K562 (cell line): ENCODE measurements at regions not wholly inside any gene's neighbourhood (a gene's known extent, or its start where the extent isn't known, plus 50 kb on each side); places are given as distances from the start of the nearest gene placed in this dataset.

Experiments
- ATAC-seq: fragments of 200-7000 bp; cut with Tn5 transposase; 3 replicates; pipeline ENCODE4 v1.9.1; 2020; ENCODE audit warnings: moderate library complexity
- BruUV-seq: library from RNA; stranded (reverse); fragments of 400-500 nt; replicated peaks from 2 replicates; lab custom pipeline; 2021; lab: Mats Ljungman, UMichigan
- CTCF ChIA-PET: fragments of 300-600 bp; formaldehyde crosslinking; extraction: SDS; loops from one replicate; lab custom pipeline; 2021; ENCODE audit warnings: low intra/inter-chr PET ratio; lab: Yijun Ruan, JAX
- POLR2A ChIA-PET: fragments of 300-600, 350-650 bp; sonication (Branson Sonifier 250); formaldehyde crosslinking; extraction: SDS; loops from one replicate; lab custom pipeline; 2021; ENCODE audit warnings: antibody characterized with exemption, inconsistent platforms; lab: Yijun Ruan, JAX
- DNase-seq, 4 experiments: peaks; one replicate each; pipeline versions ENCODE4 v3.0.0 to v3.0.0-alpha.2; 2011 to 2018; ENCODE audit warnings: low spot score in 3 of 4, mixed read lengths in 3 of 4; ENCODE audit errors: extremely low read depth in 1 of 4
- FAIRE-seq: peaks from 2 replicates; lab custom pipeline; 2011; peaks lifted over from hg19 to GRCh38; lab: Jason Lieb, UNC
- H2AFZ ChIP-seq: 2 replicates; pipeline ENCODE4 v1.6.0; 2011; ENCODE audit warnings: low read depth, low read length, control low read depth, inconsistent platforms
- H3K27ac ChIP-seq: fragments of 200-600 bp; 3 replicates; pipeline ENCODE4 v1.8.0; 2011; ENCODE audit warnings: low read depth, mild to moderate bottlenecking, control low read depth, inconsistent platforms, low read length, moderate library complexity, mixed read lengths; ENCODE audit errors: extremely low read depth
- H3K27me3 ChIP-seq, 2 experiments: fragments of 300-600 bp in 1 of 2; 2 replicates in 1 of 2; 3 replicates in 1 of 2; pipeline versions ENCODE4 v1.6.0 to v1.8.0; 2011; ENCODE audit warnings: inconsistent platforms in 2 of 2, low read length in 2 of 2, mild to moderate bottlenecking in 1 of 2, mixed read lengths in 1 of 2, moderate library complexity in 1 of 2; ENCODE audit not compliant: control insufficient read depth in 2 of 2, insufficient read depth in 2 of 2
- H3K36me3 ChIP-seq: fragments of 300-600 bp; 3 replicates; pipeline ENCODE4 v1.8.0; 2011; ENCODE audit warnings: mild to moderate bottlenecking, low read length, inconsistent platforms; ENCODE audit not compliant: control insufficient read depth, insufficient read depth
- H3K4me1 ChIP-seq, 2 experiments: fragments of 200-600 bp in 1 of 2; replicated peaks in 1 of 2; 2 replicates in 1 of 2; 3 replicates in 1 of 2; pipeline versions ENCODE4 v1.5.1 to v1.8.0; 2011; ENCODE audit warnings: inconsistent platforms in 2 of 2, low read length in 2 of 2, mild to moderate bottlenecking in 1 of 2, mixed read lengths in 1 of 2, moderate library complexity in 1 of 2; ENCODE audit not compliant: control insufficient read depth in 2 of 2, insufficient read depth in 2 of 2
- H3K4me2 ChIP-seq: 2 replicates; pipeline ENCODE4 v1.6.1; 2011; ENCODE audit warnings: low read length, control low read depth, inconsistent platforms, mixed read lengths; ENCODE audit not compliant: insufficient read depth
- H3K4me3 ChIP-seq: fragments of 200-600 bp; sonication (generic), shearing (Covaris generic); 2 replicates; pipeline ENCODE4 v1.5.1; 2016; ENCODE audit warnings: control low read depth, inconsistent platforms
- H3K79me2 ChIP-seq: fragments of 200-600 bp; 3 replicates; pipeline ENCODE4 v1.8.0; 2011; ENCODE audit warnings: low read length, inconsistent platforms; ENCODE audit not compliant: control insufficient read depth, insufficient read depth
- H3K9ac ChIP-seq, 2 experiments: 2 replicates each; pipeline versions ENCODE4 v1.6.0 to v1.6.1; 2011; ENCODE audit warnings: low read depth in 2 of 2, low read length in 2 of 2, control low read depth in 1 of 2, inconsistent platforms in 1 of 2, mild to moderate bottlenecking in 1 of 2, mixed read lengths in 1 of 2; ENCODE audit not compliant: insufficient read depth in 1 of 2
- H3K9me1 ChIP-seq: one replicate; pipeline ENCODE4 v1.6.0; 2011; ENCODE audit warnings: inconsistent platforms, mild to moderate bottlenecking, low read length, moderate library complexity; ENCODE audit not compliant: control insufficient read depth, insufficient read depth
- H3K9me3 ChIP-seq: replicated peaks from 2 replicates; pipeline ENCODE4 v1.5.1; 2011; ENCODE audit warnings: low read depth, low read length, inconsistent platforms; ENCODE audit not compliant: control insufficient read depth, insufficient read depth
- H4K20me1 ChIP-seq: replicated peaks from 2 replicates; pipeline ENCODE4 v1.6.1; 2011; ENCODE audit warnings: low read length, inconsistent platforms, mixed read lengths; ENCODE audit not compliant: control insufficient read depth, insufficient read depth
- BCOR ChIP-seq: fragments of 450-650 bp; IDR thresholded peaks from 2 replicates; pipeline ENCODE4 v1.6.1; 2016
- FOXJ3 ChIP-seq: sonication (generic); formaldehyde crosslinking; IDR thresholded peaks from 2 replicates; pipeline ENCODE4 v1.4.0; 2020; ENCODE audit warnings: mild to moderate bottlenecking, missing genetic modification reagents
- JUNB ChIP-seq: fragments of 450-650 bp; formaldehyde crosslinking; conservative IDR thresholded peaks from 2 replicates; pipeline ENCODE4 v1.4.0; 2020; ENCODE audit warnings: mild to moderate bottlenecking
- MYC ChIP-seq, 2 experiments: fragments of 250-450 bp in 1 of 2; sonication (Bioruptor Pico) in 1 of 2; IDR thresholded peaks; 2 replicates each; pipeline versions ENCODE4 v1.5.1 to v1.6.1; 2012 to 2021; ENCODE audit warnings: low read depth in 2 of 2, borderline replicate concordance in 1 of 2, improper control_type of control experiment in 1 of 2, low read length in 1 of 2, mild to moderate bottlenecking in 1 of 2, moderate library complexity in 1 of 2
- POLR2G ChIP-seq: fragments of 200-400 bp; formaldehyde crosslinking; IDR thresholded peaks from 2 replicates; pipeline ENCODE4 v1.6.1; 2017; ENCODE audit warnings: low read depth, mild to moderate bottlenecking, antibody characterized with exemption, low read length, moderate library complexity
- POLR2H ChIP-seq: IDR thresholded peaks from 2 replicates; pipeline ENCODE4 v1.6.1; 2016; ENCODE audit warnings: missing genetic modification characterization, low read depth, mild to moderate bottlenecking, control low read depth, missing compliant biosample characterization, moderate library complexity
- WGBS: fragments of 100-300 bp; shearing (Covaris generic); methylation state at CpG from one replicate; pipeline ENCODE4 v1.1.6; 2016; ENCODE audit warnings: low coverage, mixed read lengths; ENCODE audit not compliant: insufficient coverage; ENCODE audit errors: missing lambda C conversion rate; 5-methylcytosine and 5-hydroxymethylcytosine counted together
- in situ Hi-C: fragments of 300-500 bp; cut with MboI; formaldehyde crosslinking; loops from 4 replicates; pipeline ENCODE4 v1.15.0; 2018; ENCODE audit warnings: inconsistent platforms, mixed read lengths
- intact Hi-C: fragments of 100-400 bp; cut with micrococcal nuclease; formaldehyde crosslinking; loops from 2 replicates; pipeline ENCODE4 v1.14.2; 2022

- no peak overlapping the region for H2AFZ ChIP-seq
- ChIA-PET CTCF (no interaction called here), POLR2A (no interaction called here)
- H3K9me3 ChIP-seq = no peaks in the 10 kb centered on the region
- no peak overlapping the region for H3K27ac ChIP-seq
- in situ Hi-C loops = no loop called here
- no peak overlapping the region for H3K4me3 ChIP-seq
- no peak overlapping the region for H3K4me2 ChIP-seq
- H4K20me1 ChIP-seq = no peaks in the 10 kb centered on the region
- no peaks in the 10 kb centered on the region for H3K9me1 ChIP-seq
- FAIRE-seq = no peak
- no peak for TF ChIP-seq JUNB
- TF ChIP-seq FOXJ3 (CRISPR knock-in tag) = no peak
- no peak for TF ChIP-seq MYC (IDR thresholded peaks at IDR 0.05; ENCODE audit: low read depth, low read length)
- TF ChIP-seq MYC (CRISPR knock-in tag; IDR thresholded peaks at IDR 0.05; ENCODE audit: borderline replicate concordance, low read depth) = no peak
- no peak for TF ChIP-seq BCOR
- TF ChIP-seq POLR2G = no peak
- no peak for TF ChIP-seq POLR2H (tag)
- no peak for ATAC-seq
- H3K9ac ChIP-seq = no peak overlapping the region
- intact Hi-C loops = no loop called here
- DNase-seq = no peak
- H3K27me3 ChIP-seq = 0 out of 5 replicates have a peak, but pooled peaks cover 0 to under 1% of the 10 kb centered on the region in 2 experiments
- no peaks in the 10 kb centered on the region for H3K79me2 ChIP-seq
- BruUV-seq = no TSS peak
- no peaks in the 10 kb centered on the region; a peak in 1 of 5 replicates for H3K4me1 ChIP-seq
- 0% methylated on average over 1 of the region's 1 CpG for WGBS
- no peaks in the 10 kb centered on the region for H3K36me3 ChIP-seq
Observed at GRCh38 chr6:56380476-56380875, 133.1 kb upstream of the COL21A1 start.
